ENCODE measurements at regions not wholly inside any gene's neighbourhood (a gene's known extent, or its start where the extent isn't known, plus 50 kb on each side); places are given as distances from the start of the nearest gene placed in this dataset.

DNA sequence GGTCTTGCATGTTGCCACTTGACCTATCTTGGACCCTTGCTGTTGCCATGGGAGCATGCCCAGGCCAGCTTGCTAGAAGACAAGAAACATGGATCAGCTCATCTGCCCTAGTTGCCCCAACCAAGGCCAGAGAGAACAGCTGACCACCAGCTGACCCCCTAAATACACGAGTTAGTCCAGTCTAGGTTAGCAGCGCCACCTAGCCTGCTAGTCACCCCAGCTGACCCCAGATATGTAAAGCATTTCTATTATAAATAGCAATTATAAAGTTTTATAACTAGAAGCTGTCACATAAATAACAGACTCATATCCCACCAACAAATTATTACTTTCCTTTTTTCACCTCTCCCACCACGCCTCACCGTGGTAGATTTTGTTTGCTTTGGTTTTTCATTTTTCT, 387.8 kb downstream of the RASEF start:
- DNase-seq (ENCODE audit: low read depth in 4 of 4, low spot score in 3 of 4) = no peak

DNA sequence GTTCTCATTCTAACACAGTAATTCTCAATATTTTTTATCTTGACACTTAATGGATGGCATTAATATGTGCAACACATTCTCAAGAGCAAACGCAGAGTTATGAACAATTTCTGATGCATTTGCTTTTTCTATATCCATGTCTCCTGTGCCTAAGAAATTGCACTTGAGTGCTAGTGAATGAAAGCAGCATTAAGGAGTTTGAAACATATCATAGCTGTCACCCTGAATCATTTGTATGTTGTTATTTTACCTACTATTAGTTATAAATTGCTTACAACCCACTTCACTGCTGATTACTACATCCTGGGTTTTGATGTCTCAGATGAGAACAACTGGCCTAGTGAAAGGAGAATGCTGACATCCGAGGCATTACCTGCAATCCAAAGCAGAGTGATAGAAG, 387.3 kb downstream of the RASEF start:
- DNase-seq (ENCODE audit: low read depth in 4 of 4, low spot score in 3 of 4) = no peak

DNA sequence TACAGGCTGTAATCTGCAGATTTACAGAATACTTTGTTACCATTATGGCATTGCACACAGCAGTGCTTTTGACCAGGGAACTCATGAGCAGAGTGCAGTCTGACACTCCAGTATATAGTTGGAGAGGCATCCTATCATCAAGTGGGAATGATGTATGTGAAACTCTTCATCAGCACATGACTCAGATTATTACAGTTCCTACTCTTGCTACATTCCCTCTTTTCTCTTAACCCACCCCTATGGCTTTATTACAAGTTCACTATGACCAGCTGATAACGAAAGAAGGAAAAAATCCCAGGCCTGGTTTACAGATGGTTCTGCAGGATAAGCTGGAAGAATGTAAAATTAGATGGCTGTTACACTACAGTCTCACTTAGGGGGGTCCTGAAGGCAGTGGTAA, 385.9 kb downstream of the RASEF start:
- DNase-seq (ENCODE audit: low read depth in 4 of 4, low spot score in 3 of 4) = no peak

DNA sequence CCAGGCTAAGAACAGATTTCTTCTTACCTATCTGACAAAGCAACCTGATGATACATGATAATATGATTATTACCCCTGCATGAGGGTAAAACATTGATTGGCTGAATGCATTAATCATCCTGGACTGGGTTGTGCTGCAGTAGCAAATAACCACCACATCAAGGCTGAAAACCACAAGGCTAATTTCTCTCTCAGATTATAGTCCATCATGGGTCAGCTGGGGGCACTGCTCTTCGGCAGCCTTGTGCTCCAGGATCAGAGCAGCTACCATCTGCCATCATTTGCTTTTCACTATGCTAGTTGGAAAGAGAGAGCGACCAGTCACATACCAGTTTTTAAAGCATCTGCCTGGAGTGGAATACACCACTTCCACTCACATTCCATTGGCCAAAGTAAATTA, 383.5 kb downstream of the RASEF start:
- DNase-seq (ENCODE audit: low read depth in 4 of 4, low spot score in 3 of 4) = no peak

DNA sequence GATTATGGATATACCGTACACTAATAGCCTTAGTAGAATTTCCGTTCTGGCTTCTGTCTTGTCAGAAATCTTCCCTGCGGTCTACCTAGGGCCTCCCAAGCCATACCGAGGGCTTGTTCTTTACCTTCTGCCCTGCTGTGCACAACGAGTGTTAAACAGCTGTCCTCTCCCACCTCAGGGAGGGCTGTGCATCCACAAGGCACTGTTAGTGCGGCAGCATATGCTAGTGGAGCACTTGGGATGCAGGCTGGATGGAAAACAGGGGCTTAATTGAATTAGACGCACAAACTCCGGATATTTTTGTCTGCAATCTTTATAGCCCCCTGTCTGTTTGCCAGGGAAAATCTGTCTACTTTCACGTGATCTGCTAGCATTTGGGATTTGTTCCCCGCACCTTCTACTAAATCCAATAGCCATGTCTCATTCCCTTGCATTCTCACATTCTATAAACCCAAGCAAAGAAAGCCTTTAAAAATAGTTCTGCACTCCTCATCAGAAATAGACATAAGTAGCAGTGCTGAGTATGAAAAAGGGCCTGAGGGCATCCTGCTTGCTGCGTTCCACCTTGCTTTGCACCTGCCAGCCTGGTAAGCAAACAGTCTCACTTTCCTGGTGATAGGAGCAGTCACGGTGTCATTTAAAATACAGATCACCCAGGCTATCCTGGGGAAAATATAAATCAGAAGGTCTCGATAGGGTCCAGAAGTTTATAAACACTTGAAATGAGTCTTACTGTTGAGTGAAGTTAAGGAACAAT, 382.6 kb downstream of the RASEF start:
- no peak for DNase-seq (ENCODE audit: low read depth in 4 of 4, low spot score in 3 of 4)

DNA sequence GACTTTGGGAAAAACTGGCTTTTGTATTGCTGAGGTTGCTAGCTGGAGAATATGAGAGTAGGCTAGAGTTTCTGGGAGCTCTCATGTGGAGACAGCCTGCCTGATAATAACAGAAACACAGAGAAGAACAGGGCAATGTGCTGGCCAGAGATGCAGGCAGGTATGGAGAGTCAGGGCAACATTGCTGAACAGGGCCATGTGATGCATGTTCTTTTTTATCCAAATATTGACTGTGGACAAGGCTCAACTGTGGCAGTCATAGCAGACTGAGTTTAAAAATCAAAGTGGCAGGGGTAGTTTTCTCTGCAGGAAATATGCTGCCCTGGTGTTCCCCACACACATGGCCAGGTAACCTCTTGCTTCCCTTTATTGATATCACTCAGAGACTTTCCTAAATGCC, 381.1 kb downstream of the RASEF start:
- no peak for DNase-seq (ENCODE audit: low read depth in 4 of 4, low spot score in 3 of 4)

DNA sequence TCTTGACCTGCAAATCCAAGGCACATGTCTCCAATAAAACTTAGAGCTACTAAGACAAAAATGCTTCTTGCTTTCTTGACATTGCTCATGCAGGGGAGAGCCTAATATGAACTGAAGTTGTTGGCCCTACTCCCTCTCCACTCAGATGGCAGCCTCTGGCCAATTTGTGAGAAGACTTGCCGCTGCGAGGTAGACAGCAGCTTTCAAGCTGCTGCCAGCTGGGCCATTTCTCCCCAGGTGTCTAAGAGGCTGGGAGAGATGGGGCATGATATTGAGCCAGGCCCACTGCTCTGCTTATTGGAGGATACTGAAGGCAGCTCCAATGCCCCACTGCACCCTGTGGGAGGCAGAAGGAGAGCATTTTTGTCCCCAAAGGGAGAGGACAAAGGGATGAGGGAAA, 380.5 kb downstream of the RASEF start:
- no peak for DNase-seq (ENCODE audit: low read depth in 4 of 4, low spot score in 3 of 4)

DNA sequence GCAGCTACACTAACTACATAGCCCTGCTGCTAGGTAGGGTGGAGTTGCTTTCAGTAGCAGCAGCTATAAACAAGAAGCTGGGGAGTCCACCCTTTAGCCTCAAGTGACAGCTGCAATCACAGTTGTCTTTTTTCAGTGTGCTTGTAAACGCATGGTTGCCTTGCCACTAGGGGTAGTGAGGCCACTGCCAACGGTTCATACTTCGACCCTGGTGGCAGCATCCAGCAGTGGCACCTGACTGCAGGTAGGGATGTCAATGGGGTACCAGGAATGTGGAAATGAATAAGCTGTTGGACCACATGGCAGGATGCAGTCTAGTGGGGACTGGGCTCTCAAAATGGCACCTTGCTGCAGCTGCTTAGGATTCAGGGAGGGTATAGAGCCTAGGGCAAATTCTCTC, 367.2 kb downstream of the RASEF start:
- no peak for DNase-seq (ENCODE audit: low read depth in 4 of 4, low spot score in 3 of 4)

DNA sequence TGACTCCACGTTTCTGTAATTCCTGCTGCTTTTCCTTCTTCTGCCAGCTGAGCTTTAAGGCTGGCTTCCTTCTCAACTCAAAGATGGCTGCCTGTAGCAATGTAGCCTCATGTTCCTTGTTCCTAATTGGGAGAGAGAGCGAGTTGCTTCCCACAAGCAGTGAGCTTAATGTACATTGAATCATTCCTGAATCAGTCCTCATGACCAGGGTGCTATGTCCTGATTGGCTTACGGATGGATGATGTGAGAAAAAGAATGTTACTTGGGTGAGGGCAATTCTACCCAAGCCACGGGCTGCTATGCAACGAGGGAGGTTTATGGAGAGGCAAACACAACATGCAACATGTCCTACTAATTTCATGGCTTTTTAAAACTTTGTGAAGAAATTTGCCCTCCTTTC, 356.2 kb downstream of the RASEF start:
- no peak for DNase-seq (ENCODE audit: low read depth in 4 of 4, low spot score in 3 of 4)

DNA sequence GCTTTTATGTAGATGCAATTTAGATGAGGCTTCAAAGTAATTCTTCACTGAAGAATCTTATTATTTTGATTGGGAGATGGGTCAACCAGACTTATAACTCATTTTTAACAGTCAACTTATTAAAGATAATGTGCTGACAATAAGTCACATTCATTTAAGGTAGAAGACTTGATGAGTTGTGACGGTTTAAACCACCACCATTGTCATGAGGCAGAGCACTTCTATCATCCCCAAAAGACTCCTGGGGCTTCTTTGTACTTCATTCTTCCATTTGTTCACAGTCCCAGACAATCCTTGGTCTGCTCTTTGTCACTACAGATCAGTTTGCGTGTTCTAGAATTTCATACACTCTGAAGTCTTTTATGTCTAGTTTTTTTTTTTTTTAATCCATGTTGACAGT, 346.1 kb downstream of the RASEF start:
- DNase-seq (ENCODE audit: low read depth in 4 of 4, low spot score in 3 of 4) = no peak

DNA sequence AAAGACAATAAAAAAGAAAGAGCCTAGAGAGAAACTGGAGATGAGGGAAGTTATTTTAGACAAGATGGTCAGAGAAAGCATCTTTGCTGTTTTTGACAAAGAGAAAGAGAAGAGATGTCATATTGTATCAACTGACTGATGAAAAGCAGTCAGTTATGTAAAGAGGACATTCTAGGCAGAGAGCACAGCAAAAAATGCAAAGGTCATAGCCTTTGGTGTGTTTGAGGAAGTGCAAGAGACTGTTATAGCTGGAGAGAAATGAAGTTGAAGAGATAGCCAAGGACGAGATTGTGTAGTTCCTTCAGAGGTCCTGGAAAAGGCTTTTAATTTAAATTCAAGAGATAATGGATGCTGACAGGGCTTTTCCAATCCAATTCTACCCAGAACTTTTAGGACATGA, 342.4 kb downstream of the RASEF start:
- no peak for DNase-seq (ENCODE audit: low read depth in 4 of 4, low spot score in 3 of 4)

DNA sequence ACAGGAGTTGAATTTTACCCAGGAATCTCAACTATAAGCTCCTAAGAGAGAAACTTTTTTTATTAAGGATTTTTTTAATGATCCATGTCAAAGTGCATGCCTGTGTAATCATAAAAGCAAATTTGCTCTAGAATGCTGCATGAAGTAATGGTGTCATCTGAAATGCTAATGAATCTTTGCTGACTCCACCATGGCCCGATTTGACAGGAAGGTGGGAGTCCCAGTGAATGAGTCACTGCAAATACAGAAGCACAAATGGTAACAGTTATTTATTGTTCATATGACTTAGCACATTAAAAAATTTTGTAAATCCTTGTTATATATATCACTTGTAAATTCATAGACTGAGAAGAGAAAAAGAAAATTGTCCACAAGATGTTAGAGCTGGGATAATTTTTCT, 341.3 kb downstream of the RASEF start:
- no peak for DNase-seq (ENCODE audit: low read depth in 4 of 4, low spot score in 3 of 4)

DNA sequence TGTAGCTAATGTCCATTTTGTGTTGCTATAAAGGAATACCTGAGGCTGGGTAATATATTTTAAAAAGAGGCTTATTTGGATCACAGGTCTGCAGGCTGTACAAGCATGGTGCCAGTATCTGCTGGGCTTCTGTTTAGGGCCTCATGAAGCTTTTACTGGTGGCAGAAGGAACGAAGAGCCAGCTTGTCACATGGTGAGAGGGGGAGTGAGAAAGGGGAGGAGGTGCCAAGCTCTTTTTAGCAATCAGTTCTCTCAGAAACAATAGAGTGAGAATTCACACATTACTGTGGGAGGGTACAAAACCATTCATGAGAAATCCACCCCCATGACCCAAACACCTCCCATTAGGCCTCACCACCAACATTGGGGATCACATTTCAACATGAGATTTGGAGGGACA, 340.9 kb downstream of the RASEF start:
- no peak for DNase-seq (ENCODE audit: low read depth in 4 of 4, low spot score in 3 of 4)

DNA sequence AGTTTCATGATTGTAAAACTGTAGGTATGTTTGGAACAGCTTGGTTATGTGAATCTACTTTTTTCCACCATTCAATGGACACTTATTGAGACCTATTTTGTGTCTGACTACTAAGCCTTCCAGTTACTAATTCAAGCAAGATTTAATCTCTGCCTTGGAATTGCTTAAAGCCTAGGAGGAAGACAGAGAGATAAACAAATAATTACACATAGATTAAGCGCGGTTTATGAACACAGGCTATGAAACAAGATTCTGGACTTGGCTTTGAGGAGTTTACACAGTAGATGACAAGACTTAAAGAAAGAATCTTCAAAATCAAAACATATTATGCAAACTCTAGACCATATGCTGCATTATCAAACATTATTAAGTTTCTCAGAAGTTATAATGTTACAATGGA, 340.4 kb downstream of the RASEF start:
- no peak for DNase-seq (ENCODE audit: low read depth in 4 of 4, low spot score in 3 of 4)

DNA sequence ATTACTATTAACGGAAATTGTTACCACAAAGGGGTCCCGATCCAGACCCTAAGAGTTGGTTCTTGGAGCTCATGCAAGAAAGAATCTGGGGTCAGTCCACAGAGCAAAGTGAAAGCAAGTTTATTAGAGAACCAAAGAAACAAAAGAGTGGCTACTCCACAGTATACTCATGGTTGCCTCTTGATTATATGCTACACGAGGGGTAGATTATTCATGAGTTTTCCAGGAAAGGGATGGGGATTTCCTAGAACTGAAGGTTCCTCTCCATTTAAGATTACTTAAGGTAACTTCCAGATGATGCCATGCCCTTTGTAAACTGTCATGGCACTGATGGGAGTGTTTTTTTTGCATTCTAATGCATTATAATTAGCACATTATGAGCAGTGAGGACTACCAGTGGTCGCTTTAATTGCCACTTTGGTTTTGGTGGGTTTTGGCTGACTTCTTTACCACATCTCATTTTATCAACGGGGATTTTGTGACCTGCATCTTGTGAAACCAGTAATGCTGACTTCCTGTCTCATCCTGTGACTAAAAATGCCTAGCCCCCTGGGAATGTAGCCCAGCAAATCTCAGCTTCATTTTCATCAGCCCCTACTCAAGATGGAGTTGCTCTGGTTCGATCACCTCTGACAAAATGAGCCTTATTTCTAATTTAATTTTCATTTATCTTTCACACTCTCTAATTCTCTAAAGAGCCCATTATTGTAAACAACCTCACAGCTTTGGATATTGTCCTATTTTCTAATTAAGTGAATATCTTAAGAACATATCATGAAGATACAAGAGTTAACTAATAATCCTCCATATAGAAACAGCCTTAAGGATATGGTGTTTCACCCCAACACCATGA, 336.3 kb downstream of the RASEF start:
- DNase-seq (ENCODE audit: low read depth in 4 of 4, low spot score in 3 of 4) = no peak

DNA sequence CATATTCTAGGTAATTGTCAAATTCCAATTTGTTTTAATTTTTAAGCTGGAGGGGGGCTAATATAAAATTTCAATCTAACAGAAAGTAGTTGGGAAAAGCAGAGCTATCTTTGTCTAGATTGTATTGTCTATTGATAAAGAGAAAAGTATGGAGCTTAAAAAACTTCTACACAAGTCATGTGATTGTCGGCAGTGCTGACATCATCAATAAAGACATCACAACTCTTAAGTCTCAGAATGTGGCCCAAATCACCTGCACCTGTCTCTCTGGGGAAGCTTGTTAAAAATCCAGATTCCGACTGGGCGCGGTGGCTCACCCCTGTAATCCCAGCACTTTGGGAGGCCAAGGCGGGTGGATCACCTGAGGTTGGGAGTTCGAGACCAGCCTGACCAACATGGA, 333.8 kb downstream of the RASEF start:
- DNase-seq (ENCODE audit: low read depth in 4 of 4, low spot score in 3 of 4) = no peak

DNA sequence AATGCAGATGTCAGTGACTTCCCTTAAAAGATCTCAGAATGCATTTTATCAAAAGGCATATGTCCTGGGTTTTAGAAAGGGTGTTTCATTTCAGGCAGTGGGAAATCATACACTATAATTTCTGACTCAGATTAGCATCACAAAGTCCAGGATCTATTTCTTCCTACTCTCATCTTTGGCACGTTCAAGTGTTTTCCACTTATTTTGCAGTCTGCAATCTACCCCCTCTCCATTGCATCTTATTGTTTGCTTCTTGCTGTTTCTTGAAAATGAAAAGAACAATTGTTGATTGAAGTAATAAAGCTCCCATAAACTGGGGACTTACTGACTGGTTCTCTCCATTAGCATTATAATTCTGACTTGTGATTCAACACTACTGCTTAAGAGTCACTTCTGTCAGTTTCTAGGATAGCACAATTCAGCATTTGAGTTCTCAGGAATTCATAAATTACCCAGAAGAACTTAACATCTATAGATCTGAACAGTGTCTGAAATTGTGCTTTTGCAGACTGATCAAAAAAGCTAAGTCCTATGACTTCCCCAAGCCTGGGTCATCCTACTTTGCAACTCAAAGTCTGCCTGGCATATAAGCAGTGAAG, 332.9 kb downstream of the RASEF start:
- DNase-seq (ENCODE audit: low read depth in 4 of 4, low spot score in 3 of 4) = no peak

DNA sequence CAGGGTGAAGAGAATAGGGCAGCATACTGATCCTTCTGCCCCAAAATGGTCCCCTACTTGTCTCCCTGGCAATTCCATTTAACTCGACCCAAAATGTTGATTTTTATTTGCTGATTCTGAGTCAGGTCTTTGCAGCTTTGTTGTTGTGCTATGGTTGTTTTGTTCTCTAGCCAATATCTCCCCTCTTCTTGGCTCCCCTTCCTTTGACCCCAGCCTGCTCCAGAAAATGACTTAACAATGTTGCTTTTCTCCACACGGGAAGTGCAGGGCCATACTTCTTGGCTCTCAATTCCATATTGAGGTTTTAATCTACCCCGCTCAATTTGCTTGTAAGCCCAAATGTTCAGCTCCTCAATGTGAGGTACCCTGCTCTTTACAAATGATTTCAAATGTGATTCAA, 330.0 kb downstream of the RASEF start:
- DNase-seq (ENCODE audit: low read depth in 4 of 4, low spot score in 3 of 4) = no peak

DNA sequence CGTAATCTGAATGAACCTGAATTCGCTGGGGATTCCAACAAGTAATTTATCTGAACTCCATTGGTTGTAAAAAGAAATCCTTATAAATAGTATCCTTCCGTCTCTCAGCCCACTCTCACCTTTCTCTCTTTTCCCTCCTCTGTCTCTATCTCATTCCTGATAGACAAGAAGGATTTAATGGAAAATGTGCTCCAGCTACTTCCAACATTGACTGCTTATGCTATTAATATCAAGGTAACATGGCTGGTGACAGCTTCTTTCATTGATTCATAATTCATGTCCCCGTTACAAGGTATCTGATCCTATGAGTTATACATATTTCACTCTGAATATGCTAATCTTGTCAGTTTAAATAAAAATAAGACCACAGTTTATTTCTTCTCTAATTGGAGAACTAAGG, 326.8 kb downstream of the RASEF start:
- DNase-seq (ENCODE audit: low read depth in 4 of 4, low spot score in 3 of 4) = no peak

DNA sequence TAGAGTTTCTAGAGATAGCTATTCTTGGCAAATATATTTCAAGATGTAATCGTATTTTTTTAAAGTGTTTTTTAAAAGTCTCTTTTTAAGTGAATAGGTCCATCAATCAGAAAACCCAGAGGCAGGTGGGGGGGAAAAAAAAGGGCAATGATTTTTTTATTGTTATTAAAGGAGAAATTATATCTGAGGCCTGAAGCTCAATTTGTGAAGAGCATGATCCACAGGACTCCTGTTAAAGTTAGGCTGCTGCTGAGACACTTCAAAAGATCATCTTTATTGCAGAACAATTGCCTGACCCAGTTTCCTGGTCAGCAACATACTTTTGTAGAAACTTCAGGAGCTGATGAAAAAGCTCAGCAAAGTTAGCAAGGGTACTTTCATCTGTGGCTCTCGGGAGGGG, 326.2 kb downstream of the RASEF start:
- no peak for DNase-seq (ENCODE audit: low read depth in 4 of 4, low spot score in 3 of 4)

DNA sequence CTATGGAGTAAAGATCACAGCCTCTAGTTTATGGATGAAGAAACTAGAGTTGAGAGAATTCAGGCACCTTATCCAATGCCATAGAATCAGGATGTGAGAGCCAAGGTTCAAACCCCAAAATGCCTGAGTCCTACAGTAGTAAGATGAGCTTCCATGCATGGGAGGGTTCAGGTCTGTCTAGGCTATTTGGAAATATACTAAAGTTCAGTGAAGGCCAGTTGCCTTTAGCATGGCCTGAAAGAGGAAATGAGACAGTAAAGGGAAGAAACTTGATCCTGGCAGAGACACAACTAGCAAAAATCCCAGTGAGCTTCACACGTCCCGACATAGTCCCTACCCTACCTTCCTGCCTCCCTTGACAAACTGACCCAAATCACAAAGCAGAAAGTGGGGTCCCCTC, 317.0 kb downstream of the RASEF start:
- no peak for DNase-seq (ENCODE audit: low read depth in 4 of 4, low spot score in 3 of 4)

DNA sequence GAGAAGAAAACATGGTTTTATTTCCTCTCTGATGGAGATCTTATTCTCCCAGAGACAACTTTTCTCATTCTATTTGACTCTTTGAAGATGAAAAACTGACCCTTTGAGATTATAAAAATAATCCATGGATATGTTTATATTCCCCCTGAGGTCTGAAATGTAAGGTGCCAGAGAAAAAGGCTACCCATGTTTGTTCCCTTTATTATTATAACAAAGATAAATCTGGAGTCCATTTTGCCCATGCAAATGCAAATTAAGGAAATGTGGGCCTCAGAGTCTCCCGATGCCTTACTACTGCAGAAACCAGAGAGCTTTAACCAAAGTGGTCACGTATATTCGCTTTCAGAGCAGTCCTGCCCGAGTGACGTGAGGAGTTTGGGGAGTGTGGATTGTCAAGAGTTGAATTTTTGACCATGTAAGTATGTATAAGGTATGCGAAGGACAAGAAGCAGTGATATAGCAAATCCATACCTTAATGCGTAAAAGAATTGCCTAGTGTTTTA, 312.5 kb downstream of the RASEF start:
- DNase-seq (ENCODE audit: low read depth in 4 of 4, low spot score in 3 of 4) = no peak

Measured in right renal pelvis (tissue), 4 donors.